Natural killer cell (primary cell): ENCODE measurements at regions not wholly inside any gene's neighbourhood (a gene's known extent, or its start where the extent isn't known, plus 50 kb on each side); places are given as distances from the start of the nearest gene placed in this dataset.

Source experiments
- ATAC-seq, 3 donors: fragments of 150-1000 bp in 2 of 3; fragments of 200-7000 bp in 1 of 3; cut with Tn5 transposase; 1 replicate in 1 of 3; 2 replicates in 2 of 3; pipeline ENCODE4 v1.10.0; 2021; ENCODE audit warnings: mild to moderate bottlenecking in 2 of 3, moderate library complexity in 2 of 3
- DNase-seq, 2 donors: peaks; one replicate each; pipeline versions ENCODE4 v3.0.0 to v3.0.0-alpha.2; 2013 to 2021; ENCODE audit warnings: mixed read lengths in 1 of 2
- H3K27ac ChIP-seq: one replicate; pipeline ENCODE4 v1.5.1; 2013; ENCODE audit warnings: mild to moderate bottlenecking, low read length
- H3K27me3 ChIP-seq: one replicate; pipeline ENCODE4 v1.6.1; 2013; ENCODE audit warnings: low read length; ENCODE audit not compliant: control insufficient read depth, insufficient read depth
- H3K36me3 ChIP-seq: one replicate; pipeline ENCODE4 v1.6.1; 2013; ENCODE audit warnings: low read length; ENCODE audit not compliant: control insufficient read depth, insufficient read depth
- H3K4me1 ChIP-seq: one replicate; pipeline ENCODE4 v1.6.1; 2013; ENCODE audit warnings: low read length; ENCODE audit not compliant: control insufficient read depth, insufficient read depth
- H3K4me3 ChIP-seq: one replicate; pipeline ENCODE4 v1.5.1; 2013; ENCODE audit warnings: low read length
- H3K9me3 ChIP-seq: one replicate; pipeline ENCODE4 v1.6.1; 2013; ENCODE audit warnings: low read length; ENCODE audit not compliant: control insufficient read depth, insufficient read depth
- H3K27ac Mint-ChIP-seq, 2 donors: one replicate each; pipeline ENCODE4 v1.8.0; 2022; ENCODE audit warnings: mild to moderate bottlenecking in 2 of 2, mixed read lengths in 2 of 2, moderate library complexity in 1 of 2
- H3K27me3 Mint-ChIP-seq, 2 donors: one replicate each; pipeline ENCODE4 v1.8.0; 2022; ENCODE audit warnings: low read depth in 2 of 2, mixed read lengths in 2 of 2
- H3K36me3 Mint-ChIP-seq: one replicate; pipeline ENCODE4 v1.8.0; 2022; ENCODE audit warnings: mixed read lengths
- H3K4me1 Mint-ChIP-seq, 2 donors: one replicate each; pipeline ENCODE4 v1.8.0; 2022; ENCODE audit warnings: mixed read lengths in 2 of 2
- H3K4me3 Mint-ChIP-seq: one replicate; pipeline ENCODE4 v1.8.0; 2022; ENCODE audit warnings: mild to moderate bottlenecking, moderate library complexity, mixed read lengths
- H3K9me3 Mint-ChIP-seq, 2 donors: one replicate each; pipeline ENCODE4 v1.8.0; 2022; ENCODE audit warnings: mixed read lengths in 2 of 2
- CTCF ChIP-seq: fragments of 200-600 bp; IDR thresholded peaks from one replicate; pipeline ENCODE4 v1.8.0; 2022; ENCODE audit warnings: antibody characterized with exemption
- WGBS: methylation state at CpG from one replicate; pipeline ENCODE4 v1.1.7; 2013; ENCODE audit warnings: missing lambda C conversion rate; ENCODE audit not compliant: insufficient coverage; 5-methylcytosine and 5-hydroxymethylcytosine counted together
- intact Hi-C: fragments of 100-400 bp; cut with micrococcal nuclease; formaldehyde crosslinking; loops from one replicate; pipeline ENCODE4 v1.14.2; 2022

- 50% methylated on average over 1 of the region's 3 CpGs for WGBS
Measured at GRCh38 chr4:89404530-89404929, 96.9 kb upstream of the GPRIN3 start.

GRCh38 chr4:89403826-89404225 lies 96.2 kb upstream of the GPRIN3 start:
- intact Hi-C loops: no loop called here
- no peaks in the 10 kb centered on the region for H3K4me1 ChIP-seq
- TF ChIP-seq CTCF: no peak
- no peak for DNase-seq
- Mint-ChIP-seq H3K27ac (no peak overlapping the region), H3K4me3 (no peak overlapping the region), H3K9me3 (no peaks in the 10 kb centered on the region), H3K27me3 (no peaks in the 10 kb centered on the region), H3K36me3 (no peaks in the 10 kb centered on the region), H3K4me1 (no peaks in the 10 kb centered on the region)
- no peaks in the 10 kb centered on the region for H3K27me3 ChIP-seq
- WGBS: 96% methylated on average over 2 of the region's 2 CpGs
- no peaks in the 10 kb centered on the region for H3K9me3 ChIP-seq
- H3K4me3 ChIP-seq: no peak overlapping the region
- H3K36me3 ChIP-seq: no peaks in the 10 kb centered on the region
- no peak overlapping the region for H3K27ac ChIP-seq
- no peak for ATAC-seq

More at GRCh38 chr4:89404530-89404929, 96.9 kb upstream of the GPRIN3 start:
- no peaks in the 10 kb centered on the region for H3K27me3 ChIP-seq
- intact Hi-C loops: no loop called here
- no peak for TF ChIP-seq CTCF
- ATAC-seq (no peak), DNase-seq (no peak)
- H3K4me3 ChIP-seq: no peak overlapping the region
- Mint-ChIP-seq H3K4me3 (no peak overlapping the region), H3K4me1 (no peaks in the 10 kb centered on the region), H3K27me3 (no peaks in the 10 kb centered on the region), H3K9me3 (no peaks in the 10 kb centered on the region), H3K36me3 (no peaks in the 10 kb centered on the region), H3K27ac (no peak overlapping the region)
- no peaks in the 10 kb centered on the region for H3K9me3 ChIP-seq
- H3K36me3 ChIP-seq: no peaks in the 10 kb centered on the region
- H3K27ac ChIP-seq: no peak overlapping the region
- H3K4me1 ChIP-seq: no peaks in the 10 kb centered on the region

GRCh38 chr4:89400287-89401035 lies 92.9 kb upstream of the GPRIN3 start:
- no peaks in the 10 kb centered on the region for H3K27me3 ChIP-seq
- no peaks in the 10 kb centered on the region for H3K36me3 Mint-ChIP-seq
- H3K27ac Mint-ChIP-seq: no peak overlapping the region
- DNase-seq (no peak), ATAC-seq (no peak)
- no peaks in the 10 kb centered on the region for H3K9me3 Mint-ChIP-seq
- H3K4me3 ChIP-seq: no peak overlapping the region
- no peak overlapping the region for H3K4me3 Mint-ChIP-seq
- no peaks in the 10 kb centered on the region for H3K4me1 Mint-ChIP-seq
- WGBS: 96% methylated on average over 5 of the region's 7 CpGs
- intact Hi-C loops: no loop called here
- H3K4me1 ChIP-seq: no peaks in the 10 kb centered on the region
- no peaks in the 10 kb centered on the region for H3K27me3 Mint-ChIP-seq
- no peak for TF ChIP-seq CTCF
- H3K36me3 ChIP-seq: no peaks in the 10 kb centered on the region
- no peak overlapping the region for H3K27ac ChIP-seq
- no peaks in the 10 kb centered on the region for H3K9me3 ChIP-seq

GRCh38 chr4:89398644-89399043 lies 91.0 kb upstream of the GPRIN3 start:
- H3K4me1 ChIP-seq: no peaks in the 10 kb centered on the region
- DNase-seq (no peak), ATAC-seq (no peak)
- no peak overlapping the region for H3K4me3 ChIP-seq
- no peak overlapping the region for H3K27ac ChIP-seq
- Mint-ChIP-seq H3K4me1 (no peaks in the 10 kb centered on the region), H3K27me3 (no peaks in the 10 kb centered on the region), H3K4me3 (no peak overlapping the region), H3K36me3 (no peaks in the 10 kb centered on the region), H3K9me3 (no peaks in the 10 kb centered on the region), H3K27ac (no peak overlapping the region)
- H3K27me3 ChIP-seq: no peaks in the 10 kb centered on the region
- no peaks in the 10 kb centered on the region for H3K9me3 ChIP-seq
- no peaks in the 10 kb centered on the region for H3K36me3 ChIP-seq
- no peak for TF ChIP-seq CTCF
- intact Hi-C loops: no loop called here
